ENCODE measurements at regions not wholly inside any gene's neighbourhood (a gene's known extent, or its start where the extent isn't known, plus 50 kb on each side); places are given as distances from the start of the nearest gene placed in this dataset.

DNA sequence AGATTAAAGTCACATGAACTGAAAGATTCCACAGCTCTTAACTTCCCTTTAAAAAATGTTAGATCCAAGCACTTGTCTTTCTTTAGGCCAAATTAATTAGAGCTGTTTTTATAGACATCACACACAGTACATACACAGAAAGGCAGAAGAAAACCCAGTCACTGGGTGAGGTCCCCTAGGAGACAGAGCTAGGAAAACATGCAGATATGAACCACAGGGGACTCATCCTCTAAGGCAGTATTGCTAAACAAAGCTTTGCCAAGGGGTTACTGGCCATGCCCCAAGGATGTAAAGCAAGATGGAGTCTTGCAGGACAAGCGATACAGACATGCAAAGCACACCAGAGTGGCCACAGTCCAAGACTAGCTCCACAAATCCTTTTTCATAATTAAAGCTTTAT is 227.0 kb downstream of the SEMA6A start:
- Histone ChIP-seq H3K27me3 (replicated peaks in 1 of 4; ENCODE audit: control insufficient read depth in 3 of 4, extremely low read depth in 1 of 4, insufficient read depth in 3 of 4, low read length in 3 of 4) (no peaks in the 10 kb centered on the region), H3K9ac (replicated peaks in 1 of 4; ENCODE audit: extremely low read depth in 1 of 4, low read depth in 3 of 4, low read length in 3 of 4) (no peak overlapping the region), H3K18ac (ENCODE audit: extremely low read depth, low read length) (no peak overlapping the region), H3K9me3 (ENCODE audit: insufficient read depth in 2 of 2, low read depth in 1 of 2, low read length in 1 of 2) (peaks cover 4 to 5% of the 10 kb centered on the region in 2 experiments; a peak in 1 of 4 replicates), H4K8ac (ENCODE audit: extremely low read depth, insufficient read depth, low read length) (no peak overlapping the region), H3K27ac (ENCODE audit: low read depth, low read length) (no peak overlapping the region), H2BK15ac (ENCODE audit: low read length) (no peak overlapping the region), H2BK5ac (ENCODE audit: low read depth, low read length) (no peak overlapping the region), H3K4me2 (ENCODE audit: insufficient read depth in 1 of 2, low read depth in 2 of 2, low read length in 2 of 2) (no peak overlapping the region), H4K5ac (ENCODE audit: insufficient read length, low read depth, low read length) (no peak overlapping the region), H3K79me1 (ENCODE audit: low read depth, low read length) (no peaks in the 10 kb centered on the region), H2BK12ac (ENCODE audit: low read depth, low read length) (no peak overlapping the region), H3K14ac (ENCODE audit: insufficient read length) (no peak overlapping the region), H4K20me1 (replicated peaks in 1 of 2; ENCODE audit: control insufficient read depth in 1 of 2, insufficient read depth in 2 of 2, low read length in 2 of 2) (no peaks in the 10 kb centered on the region), H3K4ac (replicated peaks; ENCODE audit: insufficient read length, low read depth, low read length) (no peak overlapping the region), H3K79me2 (ENCODE audit: control insufficient read depth in 1 of 2, insufficient read depth in 2 of 2, low read length in 2 of 2) (no peaks in the 10 kb centered on the region), H3K4me1 (replicated peaks in 1 of 4; ENCODE audit: control insufficient read depth in 3 of 4, insufficient read depth in 4 of 4, low read length in 3 of 4) (no peaks in the 10 kb centered on the region; a peak in 1 of 7 replicates), H3K4me3 (ENCODE audit: extremely low read depth in 1 of 4, insufficient read depth in 2 of 4, low read depth in 3 of 4, low read length in 4 of 4) (no peak overlapping the region), H2AFZ (ENCODE audit: low read length) (no peak overlapping the region), H2AK5ac (ENCODE audit: low read depth, low read length) (no peak overlapping the region), H3K36me3 (ENCODE audit: control insufficient read depth in 2 of 4, insufficient read depth in 4 of 4, low read length in 3 of 4) (no peaks in the 10 kb centered on the region), H3K23ac (ENCODE audit: insufficient read length) (no peak overlapping the region), H3K56ac (replicated peaks; ENCODE audit: insufficient read length, low read depth, low read length) (no peak overlapping the region), H4K91ac (replicated peaks; ENCODE audit: insufficient read length, low read length) (no peak overlapping the region), H2BK20ac (ENCODE audit: low read length) (no peak overlapping the region), H3K23me2 (ENCODE audit: low read depth, low read length) (no peaks in the 10 kb centered on the region), H2BK120ac (replicated peaks; ENCODE audit: low read depth, low read length) (no peak overlapping the region)
- TF ChIP-seq NRF1 (IDR thresholded peaks at IDR 0.05; ENCODE audit: low read depth, low read length) (no peak), CREB1 (IDR thresholded peaks at IDR 0.05) (no peak), CBX5 (IDR thresholded peaks at IDR 0.05; ENCODE audit: low read depth, low read length) (no peak), SIX5 (IDR thresholded peaks at IDR 0.05; ENCODE audit: low read depth, low read length) (no peak), JUND (IDR thresholded peaks at IDR 0.05; ENCODE audit: low read length) (no peak), SP2 (IDR thresholded peaks at IDR 0.05; ENCODE audit: low read length) (no peak), KDM1A (IDR thresholded peaks at IDR 0.05; ENCODE audit: borderline replicate concordance, low read length) (no peak), EGR1 (IDR thresholded peaks at IDR 0.05; ENCODE audit: borderline replicate concordance, low read depth, low read length) (no peak), SIRT6 (IDR thresholded peaks at IDR 0.05; ENCODE audit: low read length) (no peak), SP4 (IDR thresholded peaks at IDR 0.05; ENCODE audit: low read length) (no peak), TAF7 (optimal IDR thresholded peaks at IDR 0.05; ENCODE audit: borderline replicate concordance, low read depth, low read length) (no peak)
- CTCF ChIA-PET (ENCODE audit: partially characterized antibody), result interaction anchor here (0.6 to 1.7 kb wide), 4 partner anchors 9 to 486 kb away, joined by 3 to 6 read pairs (median 4); no protein-coding TSS in a partner anchor
- 92% methylated on average over 1 of the region's 1 CpG; no CpG with 5 or more reads in 1 of the 2 experiments for WGBS, 2 experiments (ENCODE audit: extremely low coverage in 1 of 2, insufficient coverage in 1 of 2, insufficient read length in 1 of 2, insufficient replicate concordance in 2 of 2, low coverage in 1 of 2, low lambda C conversion rate in 2 of 2, missing lambda C conversion rate in 1 of 2)
- POLR2A ChIA-PET (ENCODE audit: partially characterized antibody), result interaction anchor here (1.0 kb wide), 1 partner anchor 12 kb away, joined by 3 read pairs; no protein-coding TSS in a partner anchor
- FAIRE-seq, result no peak
- no peak for DNase-seq (ENCODE audit: low read depth in 1 of 2, low spot score in 2 of 2)

Data from H1 (cell line).